HG03064 (cell line): ENCODE measurements at regions not wholly inside any gene's neighbourhood (a gene's known extent, or its start where the extent isn't known, plus 50 kb on each side); places are given as distances from the start of the nearest gene placed in this dataset.
"Not testable (repeated sequence)": the region's sequence is repeated elsewhere in the genome, so short reads cannot be mapped to it uniquely, and the experiment has no call there.

Experiments
- ATAC-seq: cut with Tn5 transposase; IDR thresholded peaks from one replicate; pipeline ENCODE4 v1.9.1; 2021; ENCODE audit warnings: low read depth; ENCODE audit not compliant: unreplicated experiment

DNA sequence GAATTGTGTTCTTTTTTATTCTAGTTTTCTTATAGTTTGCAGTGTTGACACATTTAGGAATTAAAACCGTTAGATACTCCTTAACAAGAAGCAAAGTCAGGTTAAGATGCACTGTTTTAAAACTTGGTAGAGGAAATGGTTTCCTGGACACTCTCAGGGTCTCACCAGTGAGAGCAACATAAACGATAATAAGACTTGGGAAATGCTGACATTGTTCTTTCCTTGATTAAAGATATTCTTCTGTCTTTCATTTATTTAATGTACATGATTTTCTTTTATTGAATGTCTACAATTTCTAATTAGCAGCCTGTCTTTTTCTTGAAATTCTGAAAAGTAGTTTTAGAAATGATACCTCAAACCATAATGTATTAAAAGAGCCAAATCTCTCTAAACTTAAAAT lies 707.9 kb upstream of the CHD1 start:
- ATAC-seq: no peak

DNA sequence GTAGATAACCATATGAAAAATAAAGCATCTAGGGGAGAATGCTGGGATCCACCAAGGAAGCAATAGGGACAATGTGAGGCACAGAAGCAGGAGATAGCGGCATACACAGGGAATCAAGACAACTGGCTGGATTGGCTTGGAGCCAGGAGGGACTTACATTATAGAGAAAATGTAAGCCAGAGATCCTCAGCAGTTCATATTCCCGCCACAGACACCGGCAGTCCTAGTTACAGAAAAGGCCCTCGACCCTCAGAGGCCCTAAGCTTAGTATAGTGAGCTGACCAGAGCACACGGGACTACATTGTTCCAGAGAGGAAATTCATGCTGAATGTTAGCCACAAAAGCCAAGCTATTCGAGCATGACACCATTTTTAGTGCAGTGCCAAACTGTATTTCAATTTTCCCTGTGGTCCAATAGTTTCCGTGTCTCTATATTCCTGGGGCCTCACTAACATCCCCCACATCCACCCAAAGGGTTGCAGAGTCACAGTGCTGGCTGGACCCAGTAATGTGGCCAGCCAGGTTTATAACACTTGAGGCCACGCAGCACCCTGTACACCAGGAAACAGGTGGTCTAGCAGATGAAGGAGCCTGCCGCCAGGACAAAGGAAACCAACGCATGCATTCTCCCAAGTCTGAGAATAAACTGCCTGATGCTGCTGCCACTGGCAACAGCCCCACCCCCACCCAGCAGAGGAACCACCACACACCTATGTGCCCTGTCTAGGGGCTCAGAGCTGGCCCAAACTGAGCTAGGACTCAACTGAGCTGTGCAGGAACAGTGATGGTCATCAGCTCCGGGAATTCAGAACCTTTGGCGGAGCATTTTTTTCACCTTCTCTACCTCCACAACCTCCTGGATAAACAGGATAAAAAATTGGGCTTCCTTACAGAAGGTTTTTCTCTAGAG lies 693.2 kb upstream of the CHD1 start:
- ATAC-seq: no peak

DNA sequence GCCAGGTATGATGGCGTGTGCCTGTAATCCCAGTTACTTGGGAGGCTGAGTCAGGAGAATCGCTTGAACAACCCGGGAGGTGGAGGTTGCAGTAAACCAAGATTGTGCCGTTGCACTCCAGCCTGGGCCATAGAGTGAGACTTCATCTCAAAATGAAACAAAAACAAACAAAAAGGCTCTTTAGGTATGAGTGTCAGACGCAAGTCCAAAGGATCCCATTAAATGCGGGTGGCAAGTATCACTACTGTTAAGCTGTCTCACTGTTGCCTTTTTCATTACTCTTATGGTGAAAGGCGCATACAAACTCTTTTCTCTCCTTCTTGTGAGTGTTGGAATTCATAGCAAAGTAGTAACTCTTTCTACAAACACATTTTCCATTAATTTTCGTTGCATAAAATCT lies 688.5 kb upstream of the CHD1 start:
- ATAC-seq: no peak

DNA sequence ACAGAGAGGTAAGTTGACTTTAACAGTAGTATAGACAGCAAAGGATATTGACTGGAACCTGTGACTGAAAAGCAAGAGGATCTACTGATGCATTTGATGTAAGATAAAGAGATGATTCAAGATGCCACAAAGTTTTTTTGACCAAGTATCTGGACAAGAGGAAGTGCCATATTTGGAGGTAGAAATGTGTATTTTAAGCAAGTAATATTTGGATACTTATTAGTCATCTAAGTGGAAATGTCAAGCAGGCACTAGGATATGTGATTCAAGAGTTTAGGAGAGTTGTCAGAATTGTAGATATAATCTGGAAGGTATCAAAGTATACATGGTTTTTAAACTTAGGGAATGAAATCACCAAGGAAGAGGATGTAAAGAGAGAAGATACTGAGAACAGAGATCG lies 686.1 kb upstream of the CHD1 start:
- ATAC-seq: no peak

DNA sequence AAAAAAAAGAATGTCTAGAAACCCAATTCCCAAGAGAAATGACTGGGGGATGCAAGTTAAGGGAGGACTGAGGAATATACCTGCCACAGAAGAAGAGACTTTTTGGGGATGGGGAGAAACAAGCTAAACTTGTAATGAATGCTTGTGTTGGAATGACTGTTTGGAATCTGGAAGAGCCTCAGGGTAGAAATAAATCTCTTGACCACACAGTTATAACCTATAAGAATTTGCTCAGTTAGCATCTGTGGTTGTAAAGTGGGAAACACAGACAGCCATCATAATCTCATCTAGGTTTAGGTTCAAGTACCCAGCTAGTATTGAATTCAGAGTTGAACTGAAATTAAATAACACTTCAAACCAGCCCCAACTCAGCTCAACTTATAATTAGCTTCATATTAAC lies 678.3 kb upstream of the CHD1 start:
- ATAC-seq: no peak

DNA sequence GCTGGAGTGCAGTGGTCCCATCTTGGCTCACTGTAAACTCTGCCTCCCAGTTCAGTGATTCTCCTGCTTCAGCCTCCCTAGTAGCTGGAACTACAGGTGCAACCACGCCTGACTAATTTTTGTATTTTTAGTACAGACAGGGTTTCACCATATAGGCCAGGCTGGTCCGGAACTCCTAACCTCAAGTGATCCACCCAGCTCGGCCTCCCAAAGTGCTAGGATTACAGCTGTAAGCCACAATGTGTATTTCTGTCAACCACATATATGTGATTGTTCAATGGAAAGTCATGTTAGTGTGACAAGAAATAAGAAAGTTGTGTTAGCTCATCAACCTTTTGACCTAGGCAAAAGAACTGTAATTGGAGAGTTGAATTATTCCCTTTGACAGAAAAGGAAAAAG lies 677.1 kb upstream of the CHD1 start:
- no peak for ATAC-seq

DNA sequence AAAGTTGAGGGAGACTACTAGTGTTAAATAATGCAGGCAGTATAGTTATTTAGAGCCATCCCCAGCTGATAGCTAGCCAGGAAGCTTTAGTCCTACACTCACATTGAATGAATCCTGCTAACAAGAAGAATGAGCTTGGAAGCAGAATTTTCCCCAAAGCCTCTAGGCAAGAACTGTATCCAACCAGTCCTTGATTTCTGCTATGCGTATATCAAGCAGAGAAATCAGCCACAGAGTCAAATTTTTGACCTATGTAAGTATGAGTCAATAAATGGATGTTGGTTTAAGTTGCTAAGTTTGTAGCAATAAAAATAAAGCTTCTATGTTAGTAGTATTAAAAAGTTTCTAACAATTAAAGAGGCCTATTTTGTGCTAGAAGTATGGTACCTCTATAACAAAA lies 672.1 kb upstream of the CHD1 start:
- no peak for ATAC-seq

DNA sequence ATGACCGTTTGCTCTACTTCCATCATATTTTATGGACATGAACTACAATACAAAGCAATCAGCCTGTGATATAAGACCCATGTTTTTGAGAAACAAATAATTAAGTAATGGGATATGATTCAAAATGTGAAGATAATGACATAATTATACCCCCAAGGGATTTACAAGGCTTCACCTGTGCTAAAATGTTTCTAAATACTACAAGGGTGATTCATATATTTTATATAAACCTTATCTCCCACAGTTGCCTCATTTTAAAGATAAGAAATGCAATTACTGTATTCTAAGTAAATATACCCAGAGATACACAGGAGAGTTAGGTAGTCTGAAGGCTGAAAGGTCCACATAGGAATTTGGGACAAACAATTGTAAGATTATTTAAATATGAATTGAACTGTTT lies 662.0 kb upstream of the CHD1 start:
- ATAC-seq: no peak

DNA sequence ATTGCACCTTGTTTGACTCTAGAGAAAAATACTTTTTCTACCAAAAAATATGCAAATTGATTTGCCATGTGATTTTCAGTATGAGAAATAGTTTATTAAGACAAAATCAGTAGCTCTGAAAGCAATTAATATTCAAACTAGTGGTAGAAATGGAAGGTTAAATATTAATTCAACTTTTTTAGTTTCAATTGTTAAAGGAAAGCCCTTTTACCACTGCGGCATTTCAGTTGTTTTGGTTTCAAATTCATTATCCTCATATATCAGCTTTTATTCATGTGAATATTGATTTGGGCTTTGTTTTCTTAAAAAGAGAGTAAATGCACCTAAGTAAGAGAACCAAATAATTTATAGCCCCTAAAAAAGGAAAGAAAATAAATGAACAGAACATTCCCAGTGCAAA lies 660.6 kb upstream of the CHD1 start:
- no peak for ATAC-seq

DNA sequence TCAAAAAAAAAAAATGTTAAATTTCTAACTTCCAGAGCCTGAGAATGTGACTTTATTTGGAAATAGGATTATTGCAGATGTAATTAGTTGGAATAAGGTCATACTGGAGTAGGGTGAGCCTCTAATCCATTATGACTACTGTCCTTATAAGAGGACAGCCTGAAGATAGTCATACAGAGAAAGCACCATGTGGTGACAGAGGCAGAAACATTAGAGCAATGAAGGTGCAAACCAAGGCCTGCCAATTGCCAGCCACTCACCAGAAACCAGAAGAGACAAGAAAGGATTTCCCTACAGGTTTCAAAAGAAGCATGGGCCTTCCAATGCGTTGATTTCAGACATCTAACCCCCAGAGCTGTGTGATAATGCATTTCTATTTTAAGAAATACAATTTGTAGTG lies 659.2 kb upstream of the CHD1 start:
- no peak for ATAC-seq

DNA sequence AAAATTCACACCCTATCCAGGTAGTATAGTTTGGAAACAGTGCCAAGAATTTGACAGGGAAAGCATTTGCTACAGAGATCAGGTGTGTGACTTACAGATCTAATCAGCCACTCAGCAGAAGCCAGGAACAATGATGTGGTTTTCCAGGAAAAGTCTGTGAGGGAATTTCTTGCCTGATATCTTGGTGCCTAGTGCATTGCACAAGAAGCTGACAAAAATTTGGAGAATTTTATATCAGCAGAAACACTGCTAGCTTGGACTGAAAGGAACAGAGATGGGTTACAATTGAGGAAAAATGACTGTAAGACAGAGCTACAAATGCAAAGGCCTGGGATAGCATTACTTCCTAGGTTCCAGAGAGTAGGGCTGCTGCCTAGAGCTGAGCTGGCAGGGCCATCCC lies 658.1 kb upstream of the CHD1 start:
- no peak for ATAC-seq

DNA sequence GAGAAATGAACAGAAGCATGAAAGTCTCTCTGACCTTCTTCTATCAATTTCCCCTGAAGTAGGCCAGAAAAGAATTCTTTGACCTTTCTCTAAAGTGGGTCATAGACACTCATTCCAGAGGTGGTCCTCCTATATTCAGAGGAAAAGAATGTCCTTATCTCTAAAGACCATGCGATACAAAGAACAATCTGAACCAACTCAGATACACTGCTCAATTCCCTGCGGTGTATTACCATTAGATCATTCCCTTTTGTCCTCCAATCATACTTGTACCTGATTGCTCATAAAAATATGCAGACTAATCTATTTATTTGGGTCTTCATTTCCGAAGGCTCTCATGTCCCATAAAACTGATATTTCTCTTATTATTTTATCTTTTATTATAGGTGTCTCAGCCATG lies 652.4 kb upstream of the CHD1 start:
- ATAC-seq: not testable (repeated sequence)

DNA sequence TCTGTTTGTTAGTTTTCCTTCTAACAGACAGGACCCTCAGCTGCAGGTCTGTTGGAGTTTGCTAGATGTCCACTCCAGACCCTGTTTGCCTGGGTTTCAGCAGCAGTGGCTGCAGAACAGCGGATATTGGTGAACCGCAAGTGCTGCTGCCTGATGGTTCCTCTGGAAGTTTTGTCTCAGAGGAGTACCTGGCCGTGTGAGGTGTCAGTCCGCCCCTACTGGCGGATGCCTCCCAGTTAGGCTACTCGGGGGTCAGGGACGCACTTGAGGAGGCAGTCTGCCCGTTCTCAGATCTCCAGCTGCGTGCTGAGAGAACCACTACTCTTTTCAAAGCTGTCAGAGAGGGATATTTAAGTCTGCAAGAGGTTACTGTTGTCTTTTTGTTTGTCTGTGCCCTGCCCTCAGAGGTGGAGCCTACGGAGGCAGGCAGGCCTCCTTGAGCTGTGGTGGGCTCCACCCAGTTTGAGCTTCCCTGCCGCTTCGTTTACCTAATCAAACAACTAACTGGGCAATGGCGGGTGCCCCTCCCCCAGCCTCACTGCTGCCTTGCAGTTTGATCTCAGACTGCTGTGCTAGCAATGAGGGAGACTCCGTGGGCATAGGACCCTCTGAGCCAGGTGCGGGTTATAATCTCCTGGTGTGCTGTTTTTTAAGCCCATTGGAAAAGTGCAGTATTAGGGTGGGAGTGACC lies 634.3 kb upstream of the CHD1 start:
- not testable (repeated sequence) for ATAC-seq

DNA sequence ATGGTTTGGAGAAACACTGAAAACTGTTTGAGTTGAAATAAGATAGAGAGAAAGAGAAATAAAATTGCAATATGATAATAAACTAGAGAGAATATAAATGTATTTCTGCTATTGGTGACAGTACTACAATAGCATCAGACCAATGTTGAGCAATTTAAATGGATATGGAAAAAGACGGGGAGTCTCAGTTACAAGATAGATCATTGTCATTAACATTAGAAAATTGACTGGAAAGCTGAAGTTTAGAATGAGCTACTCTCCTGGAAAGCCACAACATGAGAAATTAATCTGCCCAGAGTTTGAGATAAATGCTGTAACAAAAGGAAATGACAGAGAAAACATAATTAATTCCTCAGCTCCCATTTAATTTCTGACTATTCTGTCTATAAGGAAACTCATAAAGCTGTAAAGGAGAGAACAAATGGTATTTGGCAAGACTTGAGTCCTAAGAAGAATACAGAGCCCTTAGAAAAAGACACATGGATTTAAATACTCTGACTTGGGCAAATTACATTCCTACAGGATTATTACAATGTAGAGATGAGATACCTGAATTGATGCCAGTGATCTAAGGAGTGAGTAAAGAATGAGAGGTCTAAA lies 624.5 kb upstream of the CHD1 start:
- no peak for ATAC-seq

DNA sequence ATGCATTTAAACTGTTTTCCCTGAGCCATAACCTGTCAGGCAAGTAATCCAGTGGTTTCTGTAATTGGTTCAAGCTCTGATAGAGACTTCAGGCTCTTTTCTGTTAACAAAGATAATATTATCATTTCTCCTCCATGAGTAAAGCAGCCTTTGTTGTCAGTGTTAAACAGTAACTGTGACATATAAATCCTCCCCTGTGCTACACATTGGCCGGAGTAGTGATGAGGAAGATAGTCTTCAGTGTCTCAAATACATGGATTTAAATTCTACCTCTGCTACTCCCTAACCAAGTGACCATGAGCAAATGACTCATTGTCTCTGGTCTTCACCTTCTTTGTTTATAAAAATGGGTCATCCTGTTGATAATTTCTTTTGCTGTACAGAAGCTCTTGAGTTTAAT lies 615.5 kb upstream of the CHD1 start:
- ATAC-seq: no peak

DNA sequence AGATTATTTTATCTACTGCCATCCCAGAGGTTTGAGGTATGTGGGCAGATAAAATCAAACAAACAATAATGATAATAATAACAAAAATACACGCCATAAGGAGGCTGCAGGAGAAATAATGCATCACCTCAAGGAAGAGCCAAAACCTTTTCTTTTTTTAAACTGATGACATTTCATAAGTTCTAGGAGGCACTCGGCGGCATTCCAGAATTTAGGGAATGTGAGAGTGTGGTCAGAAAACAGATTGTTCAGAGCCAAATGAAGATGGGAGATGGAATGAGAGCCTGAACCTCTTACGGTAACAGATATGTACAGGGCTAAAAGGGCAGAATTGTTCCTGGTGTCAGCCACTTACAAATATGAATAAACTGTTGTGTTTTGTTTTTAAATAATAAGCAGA lies 615.0 kb upstream of the CHD1 start:
- ATAC-seq: no peak

DNA sequence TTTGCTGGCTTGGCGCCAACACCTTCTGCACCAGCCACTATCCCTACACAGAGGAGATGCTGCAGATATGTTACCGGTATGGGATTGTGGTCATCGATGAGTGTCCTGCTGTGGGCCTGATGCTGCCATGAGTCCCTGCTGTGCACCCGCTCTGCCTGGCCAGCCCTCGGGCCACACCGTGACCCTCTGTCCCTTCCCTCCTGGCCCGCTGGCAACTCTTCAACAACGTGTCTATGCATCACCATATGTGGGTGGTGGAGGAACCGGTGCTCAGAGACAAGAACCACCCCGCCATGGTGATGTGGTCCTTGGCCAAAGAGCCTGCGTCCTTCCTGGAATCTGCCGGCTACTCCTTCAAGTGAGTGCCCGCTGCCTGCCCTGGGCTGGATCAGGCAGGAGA lies 605.4 kb upstream of the CHD1 start:
- ATAC-seq: not testable (repeated sequence)

DNA sequence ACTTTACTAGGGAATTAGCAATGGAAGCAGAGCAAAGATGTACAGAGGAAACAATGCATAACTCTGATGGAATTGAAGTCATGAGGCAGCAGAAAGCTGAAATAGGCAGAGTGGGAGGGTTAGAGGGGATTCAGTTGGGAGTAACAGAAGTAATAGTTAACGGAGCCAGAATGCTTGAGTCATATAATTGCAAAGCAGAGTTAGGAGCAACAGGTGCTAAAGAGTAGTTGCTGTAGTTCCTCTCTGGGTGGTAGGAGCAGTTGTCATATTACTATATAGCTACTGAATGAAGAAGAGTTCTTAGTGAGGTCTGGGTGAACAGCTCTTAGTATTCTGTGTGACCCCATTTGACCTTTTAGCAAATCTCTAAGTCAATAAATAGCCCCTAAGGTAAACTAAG lies 592.9 kb upstream of the CHD1 start:
- not testable (repeated sequence) for ATAC-seq

DNA sequence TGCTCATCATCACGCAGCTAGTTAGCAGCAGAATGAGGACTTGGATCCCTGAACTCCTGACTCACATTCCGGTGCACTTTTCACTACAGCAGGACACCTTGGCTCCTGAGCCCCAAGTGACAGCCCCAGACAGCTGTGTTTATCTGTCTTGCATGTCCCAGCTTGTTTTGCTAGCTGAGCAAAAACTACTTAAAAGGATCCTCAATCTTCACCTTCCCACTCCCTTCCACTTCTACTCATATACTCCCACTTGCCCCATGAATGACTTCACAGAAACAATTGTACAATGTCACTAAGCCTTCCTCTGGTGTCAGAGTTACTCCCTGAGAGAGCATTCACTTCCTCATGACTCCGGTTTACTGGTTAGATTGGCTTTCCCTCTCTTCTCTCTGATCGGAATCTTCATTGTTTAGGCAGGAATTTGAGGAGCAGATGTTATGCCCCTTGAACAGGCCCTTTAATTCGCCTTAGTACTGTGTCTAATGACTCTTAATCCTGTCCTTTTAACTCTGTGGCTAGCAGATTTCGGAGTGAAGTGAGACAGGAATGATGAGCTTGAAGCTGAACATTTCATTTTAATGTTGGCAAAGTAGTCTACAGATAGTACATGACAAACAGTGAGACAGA lies 587.2 kb upstream of the CHD1 start:
- ATAC-seq: not testable (repeated sequence)

DNA sequence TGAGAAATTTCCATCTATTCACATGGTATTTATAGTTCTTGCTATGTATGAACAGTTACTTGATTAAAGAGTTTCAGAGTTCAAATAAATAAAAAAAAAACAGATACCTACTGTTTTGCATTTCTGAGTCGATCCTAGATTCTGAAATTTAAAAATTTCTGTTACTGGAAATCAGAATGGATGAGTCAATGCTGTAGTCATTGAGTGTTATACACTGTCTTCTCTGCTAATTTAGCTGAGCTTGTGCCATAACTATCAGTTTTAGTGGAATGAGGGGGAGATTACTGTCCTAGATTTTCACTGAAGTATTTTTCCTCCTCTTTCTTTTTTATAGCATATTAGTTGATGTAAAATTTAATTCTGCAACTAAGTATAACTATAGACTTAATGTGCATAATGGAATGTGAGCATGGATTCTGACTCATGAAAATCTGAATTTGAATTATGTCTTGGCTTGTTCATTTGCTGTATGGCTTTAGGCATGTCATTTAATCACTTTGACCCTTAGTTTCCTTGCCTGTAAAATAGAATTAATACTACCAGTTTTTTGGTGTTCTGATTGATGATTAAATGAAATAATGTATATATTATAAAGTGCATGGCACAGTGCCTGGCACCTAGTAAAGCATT lies 581.5 kb upstream of the CHD1 start:
- not testable (repeated sequence) for ATAC-seq

DNA sequence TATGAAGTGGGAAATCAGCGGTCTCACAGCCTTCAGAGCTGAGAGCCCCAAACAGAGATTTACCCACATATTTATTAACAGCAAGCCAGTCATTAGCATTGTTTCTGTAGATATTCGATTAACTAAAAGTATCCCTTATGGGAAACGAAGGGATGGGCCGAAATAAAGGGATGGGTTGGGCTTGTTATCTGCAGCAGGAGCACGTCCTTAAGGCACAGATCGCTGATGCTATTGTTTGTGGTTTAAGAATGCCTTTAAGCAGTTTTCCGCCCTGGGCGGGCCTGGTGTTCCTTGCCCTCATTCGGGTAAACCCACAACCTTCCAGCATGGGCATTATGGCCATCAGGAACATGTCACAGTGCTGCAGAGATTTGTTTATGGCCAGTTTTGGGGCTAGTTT lies 580.3 kb upstream of the CHD1 start:
- ATAC-seq: not testable (repeated sequence)
